ENCODE measurements at regions not wholly inside any gene's neighbourhood (a gene's known extent, or its start where the extent isn't known, plus 50 kb on each side); places are given as distances from the start of the nearest gene placed in this dataset.

GRCh38 chr3:117756563-117756962 is 1047.0 kb downstream of the TUSC7 start (continued):
- no peak for TF ChIP-seq STAT1 (IDR thresholded peaks at IDR 0.05; ENCODE audit: unreplicated experiment)
- TF ChIP-seq JUNB (IDR thresholded peaks at IDR 0.05; ENCODE audit: unreplicated experiment) = no peak
- TF ChIP-seq EZH2phosphoT487 (IDR thresholded peaks at IDR 0.05; ENCODE audit: unreplicated experiment) = no peak

GRCh38 chr3:117761703-117762620 is 1052.4 kb downstream of the TUSC7 start:
- Histone ChIP-seq H3K36me3 (ENCODE audit: insufficient read depth) (no peaks in the 10 kb centered on the region), H3K4me2 (no peak overlapping the region), H3F3A (replicated peaks; ENCODE audit: low read depth) (no peaks in the 10 kb centered on the region), H4K20me1 (replicated peaks; ENCODE audit: insufficient read depth) (no peaks in the 10 kb centered on the region), H3K4me3 (no peak overlapping the region), H3K9me2 (ENCODE audit: insufficient read depth) (peaks cover 6% of the 10 kb centered on the region; the same call in 1 of the 2 replicates), H3K4me1 (ENCODE audit: insufficient read depth) (peaks cover 13% of the 10 kb centered on the region), H3K27ac (ENCODE audit: low read depth) (0 out of 2 replicates have a peak overlapping the region, but pooled peaks have one; percentile 7), H3K79me2 (replicated peaks; ENCODE audit: insufficient read depth) (no peaks in the 10 kb centered on the region), H3K27me3 (ENCODE audit: insufficient read depth) (no peaks in the 10 kb centered on the region), H2AFZ (no peak overlapping the region)
- Mint-ChIP-seq H3K9me3 (no peaks in the 10 kb centered on the region), H3K4me3 (no peak overlapping the region; the same call in 2 of the 3 replicates), H3K27ac (peak overlapping the region; percentile 84), H3K4me1 (peaks cover 25% of the 10 kb centered on the region), H3K27me3 (ENCODE audit: insufficient read depth, low read depth, poor library complexity) (no peaks in the 10 kb centered on the region), H3K36me3 (ENCODE audit: low read depth) (no peaks in the 10 kb centered on the region)
- no peak for DNase-seq (ENCODE audit: low spot score)
- ATAC-seq = peak; percentile 70
- TF ChIP-seq ETS1 (IDR thresholded peaks at IDR 0.05) (no peak), NANOG (IDR thresholded peaks at IDR 0.05; ENCODE audit: borderline replicate concordance) (no peak), CTCF (conservative IDR thresholded peaks at IDR 0.05; ENCODE audit: low read depth in 2 of 2) (no peak), REST (IDR thresholded peaks at IDR 0.05; ENCODE audit: unreplicated experiment) (no peak), JUNB (IDR thresholded peaks at IDR 0.05; ENCODE audit: unreplicated experiment) (no peak)

Measured in GM23338 (cell line).